Hematopoietic multipotent progenitor cell treated with erythropoietin and hydrocortisone succinate and interleukin-3 and kit ligand, for 17 days (in vitro differentiated cells): ENCODE measurements at regions not wholly inside any gene's neighbourhood (a gene's known extent, or its start where the extent isn't known, plus 50 kb on each side); places are given as distances from the start of the nearest gene placed in this dataset.
"Not testable (repeated sequence)": the region's sequence is repeated elsewhere in the genome, so short reads cannot be mapped to it uniquely, and the experiment has no call there.

Experiments used
- DNase-seq: peaks from one replicate; pipeline ENCODE4 v3.0.0-alpha.2; 2015; ENCODE audit warnings: low spot score

DNA sequence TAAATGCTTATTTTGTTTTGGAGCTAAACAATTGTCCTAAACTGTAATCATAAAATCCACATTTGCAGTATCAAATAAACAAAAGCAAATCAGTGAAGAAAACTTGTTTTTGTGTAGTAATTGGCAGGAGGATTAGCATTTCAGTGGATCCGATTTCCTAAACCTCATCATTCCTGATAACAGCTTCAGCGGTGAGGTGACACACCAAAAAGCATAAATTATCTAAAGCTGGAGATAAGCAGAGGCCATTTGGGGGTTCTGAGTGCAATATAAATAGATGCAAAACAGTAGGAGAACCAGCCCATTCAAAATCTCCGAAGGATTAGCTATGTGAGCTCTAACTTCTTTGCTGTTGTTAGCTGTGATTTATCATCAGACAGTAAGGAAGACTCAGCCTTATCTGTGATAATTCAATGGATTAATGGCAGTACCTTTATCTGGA, 235.8 kb downstream of the EPHA7 start:
- no peak for DNase-seq

DNA sequence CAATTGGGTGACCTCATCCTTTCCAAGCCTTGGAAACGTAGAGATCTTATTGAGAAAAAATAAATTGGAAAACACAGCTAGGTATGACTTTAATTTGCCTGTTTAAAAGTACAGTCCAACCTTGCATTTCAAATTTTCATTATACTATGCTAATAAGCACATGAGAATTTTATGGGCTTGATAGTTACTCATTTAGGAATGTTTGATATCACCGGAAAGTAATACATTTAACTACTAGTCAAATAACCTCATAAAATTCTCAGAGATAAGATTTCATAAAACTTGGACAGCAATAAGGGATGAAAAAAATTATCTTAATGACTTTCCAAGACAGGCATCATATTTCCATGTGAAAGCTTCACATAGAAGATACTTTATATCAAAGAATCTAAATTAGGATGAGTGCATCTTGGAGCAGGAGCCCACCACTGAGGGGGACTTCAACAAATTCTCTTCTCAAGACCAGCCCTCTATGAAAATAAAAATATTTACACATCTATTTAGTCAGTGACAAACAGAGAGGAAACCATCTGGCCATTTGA, 236.3 kb downstream of the EPHA7 start:
- no peak for DNase-seq

DNA sequence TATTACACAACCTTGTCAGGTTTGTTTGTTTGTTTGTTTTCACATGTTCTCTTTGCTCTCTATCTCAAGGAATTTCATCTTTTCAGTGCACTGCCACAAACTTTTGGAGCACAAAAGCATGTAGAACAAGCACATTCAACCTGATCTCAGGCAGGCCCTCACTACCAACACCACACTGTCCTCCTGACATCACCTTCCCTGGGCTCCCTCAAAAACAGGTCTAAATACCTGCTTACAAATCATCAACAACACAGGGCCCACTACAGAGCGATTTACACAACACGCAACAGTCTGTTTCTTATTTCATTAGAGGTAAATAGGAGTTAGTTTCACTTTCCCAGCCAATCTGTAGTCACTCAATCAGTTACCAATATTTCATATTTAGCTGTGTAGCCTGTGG, 241.4 kb downstream of the EPHA7 start:
- DNase-seq, result no peak

DNA sequence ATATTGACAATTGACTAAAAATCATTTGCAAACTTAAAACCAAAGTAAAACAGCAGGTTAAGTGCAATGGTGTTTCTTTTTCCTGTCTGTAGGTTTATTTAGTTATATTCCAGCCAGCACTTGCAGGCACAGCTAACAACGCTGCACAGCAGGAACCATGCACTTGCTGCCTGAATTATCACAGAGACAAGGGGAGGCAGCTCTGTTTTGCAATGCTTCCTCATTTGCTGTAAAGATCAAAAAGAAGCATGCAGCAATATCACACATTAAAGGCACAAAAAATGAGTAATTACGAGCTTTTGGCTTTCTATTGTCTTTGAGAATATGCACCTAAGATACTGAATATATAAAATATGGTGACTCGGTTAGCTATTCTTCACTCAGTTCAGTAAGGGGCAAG, 241.9 kb downstream of the EPHA7 start:
- no peak for DNase-seq

DNA sequence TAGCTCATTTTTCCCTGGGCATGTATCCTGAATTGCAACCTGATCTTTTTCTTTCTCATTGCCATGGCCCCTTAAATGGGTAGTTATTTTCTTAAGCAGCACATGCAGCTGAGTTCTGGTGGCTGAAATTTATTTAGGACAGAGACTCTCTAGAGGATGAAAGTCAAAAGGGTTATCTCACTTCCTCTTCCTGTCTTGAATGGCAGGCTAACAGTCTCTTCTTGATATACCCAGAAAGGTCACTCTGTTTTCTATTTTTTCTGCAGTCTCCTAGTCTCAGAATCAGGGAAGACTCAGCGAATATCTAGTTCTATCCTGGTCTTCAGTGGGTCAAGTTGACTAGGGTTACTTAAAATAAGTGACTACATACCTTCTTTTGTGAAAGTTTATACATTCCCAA, 243.3 kb downstream of the EPHA7 start:
- DNase-seq, result no peak

- DNase-seq, result not testable (repeated sequence)
These were observed 245.8 kb downstream of the EPHA7 start for GRCh38 chr6:93173573-93173972.

- no peak for DNase-seq
These were observed 253.4 kb downstream of the EPHA7 start for GRCh38 chr6:93165850-93166430.

- DNase-seq, result no peak
These were observed 254.6 kb downstream of the EPHA7 start for GRCh38 chr6:93164781-93165180.

GRCh38 chr6:93163146-93163545, 256.2 kb downstream of the EPHA7 start:
- DNase-seq, result no peak

- no peak for DNase-seq
These were observed 279.8 kb downstream of the EPHA7 start for GRCh38 chr6:93139408-93140081.

GRCh38 chr6:93136111-93136510, 283.2 kb downstream of the EPHA7 start:
- DNase-seq, result no peak

- no peak for DNase-seq
These were observed 295.2 kb downstream of the EPHA7 start for GRCh38 chr6:93124006-93124632.

GRCh38 chr6:93123585-93123984, 295.8 kb downstream of the EPHA7 start:
- DNase-seq, result no peak

GRCh38 chr6:93120154-93120742, 299.1 kb downstream of the EPHA7 start:
- DNase-seq, result no peak

GRCh38 chr6:93105907-93106306, 313.5 kb downstream of the EPHA7 start:
- no peak for DNase-seq

DNA sequence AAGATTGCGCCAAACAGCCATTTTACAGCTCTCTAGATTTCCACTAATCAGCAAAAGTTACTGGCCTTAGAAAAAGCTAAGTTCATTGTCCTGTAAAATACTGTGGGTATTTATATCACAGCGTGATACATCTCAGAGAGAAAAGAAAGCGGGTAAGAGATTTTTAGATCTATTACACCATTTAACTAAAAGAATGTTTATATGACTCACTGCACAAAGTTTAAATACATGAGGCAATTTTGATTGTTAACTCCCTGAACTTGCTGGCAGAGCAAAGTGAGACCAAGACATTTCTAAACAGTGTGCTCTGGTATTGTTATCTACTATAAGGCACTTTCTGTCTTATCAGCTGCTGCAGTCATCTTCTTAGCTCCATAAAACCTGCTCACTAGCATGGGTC, 314.3 kb downstream of the EPHA7 start:
- no peak for DNase-seq

DNA sequence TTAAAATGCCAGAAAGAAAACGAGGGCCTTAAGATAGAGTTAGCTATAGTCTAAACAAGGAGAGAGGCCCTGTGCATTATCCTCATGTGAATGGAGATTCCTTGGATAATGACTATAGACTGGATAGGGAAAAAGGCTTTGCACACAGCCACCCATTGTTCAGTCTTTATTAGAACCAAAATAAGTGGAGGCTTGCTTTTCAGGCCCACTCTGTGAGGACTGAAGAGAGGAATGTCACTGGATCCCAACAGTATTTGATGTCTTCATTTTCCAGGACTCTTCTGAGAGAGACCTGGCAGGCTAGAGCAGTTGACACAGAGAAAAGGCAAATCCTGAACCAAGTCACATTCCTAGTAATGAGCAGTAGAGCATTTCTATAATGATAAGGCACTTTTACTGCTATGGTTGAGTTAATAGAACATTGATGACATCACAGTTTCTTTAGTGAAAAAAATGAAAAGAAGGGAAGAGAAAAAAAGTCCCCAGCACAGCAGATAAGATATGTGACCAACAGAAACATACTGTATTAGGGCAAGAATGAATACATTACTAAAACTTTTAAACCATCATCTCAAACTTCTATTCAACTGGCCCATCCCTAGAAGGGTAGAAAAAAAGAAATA, 315.1 kb downstream of the EPHA7 start:
- no peak for DNase-seq

- DNase-seq, result no peak
These were observed 330.5 kb downstream of the EPHA7 start for GRCh38 chr6:93088621-93089501.

DNA sequence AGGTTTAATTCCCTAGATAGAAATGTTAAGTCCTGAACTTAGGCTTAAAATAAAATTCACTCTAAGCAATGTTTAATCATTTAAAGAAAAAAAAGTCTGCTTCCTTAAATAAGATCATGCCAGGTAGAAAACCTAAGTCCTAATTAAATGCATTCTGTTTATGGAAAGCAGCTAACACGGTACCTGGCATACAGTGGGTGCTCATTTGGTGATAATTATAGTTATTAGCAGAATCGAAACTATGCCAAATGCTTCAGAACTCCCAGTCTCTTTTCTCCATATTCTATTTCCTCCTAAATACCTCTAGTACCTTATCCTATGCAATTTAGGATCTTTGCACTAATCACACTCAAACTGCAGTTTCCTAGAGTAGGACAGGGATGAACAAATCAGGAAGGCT, 331.8 kb downstream of the EPHA7 start:
- DNase-seq, result no peak

- no peak for DNase-seq
These were observed 333.0 kb downstream of the EPHA7 start for GRCh38 chr6:93086351-93086750.
